NCI-H748 (cell line): ENCODE measurements at regions not wholly inside any gene's neighbourhood (a gene's known extent, or its start where the extent isn't known, plus 50 kb on each side); places are given as distances from the start of the nearest gene placed in this dataset.

Experiments
- DNase-seq: peaks from one replicate; lab custom pipeline; 2025; ENCODE audit not compliant: unreplicated experiment; lab: John Stamatoyannopoulos, UW

- peak; percentile 65 for DNase-seq
These were observed 52.0 kb upstream of the RNU6-8 start for GRCh38 chr14:32254952-32255679.

GRCh38 chr14:32255789-32256188 lies 52.7 kb upstream of the RNU6-8 start:
- DNase-seq: no peak

- DNase-seq: no peak
These were observed 53.5 kb upstream of the RNU6-8 start for GRCh38 chr14:32256576-32256975.

- DNase-seq: no peak
These were observed 55.4 kb upstream of the RNU6-8 start for GRCh38 chr14:32258336-32258993.

GRCh38 chr14:32259368-32260013 lies 56.4 kb upstream of the RNU6-8 start:
- no peak for DNase-seq

- DNase-seq: no peak
These were observed 61.0 kb upstream of the RNU6-8 start for GRCh38 chr14:32263939-32264567.

GRCh38 chr14:32265584-32265983 lies 62.5 kb upstream of the RNU6-8 start:
- peak; percentile 5 for DNase-seq

GRCh38 chr14:32277998-32278397 lies 51.1 kb upstream of the AKAP6 start:
- no peak for DNase-seq
